Trophoblast cell (in vitro differentiated cells and primary cell): ENCODE measurements at regions not wholly inside any gene's neighbourhood (a gene's known extent, or its start where the extent isn't known, plus 50 kb on each side); places are given as distances from the start of the nearest gene placed in this dataset.

Experiments used
- DNase-seq, 2 donors: peaks; one replicate each; pipeline ENCODE4 v3.0.0-alpha.2; 2016
- H2AFZ ChIP-seq: 2 replicates; pipeline ENCODE4 v1.6.1; 2013; ENCODE audit warnings: low read length, moderate library complexity, mild to moderate bottlenecking; ENCODE audit not compliant: insufficient read depth, poor library complexity
- H2AK5ac ChIP-seq: 2 replicates; pipeline ENCODE4 v1.6.1; 2013; ENCODE audit warnings: mild to moderate bottlenecking, low read length
- H2BK120ac ChIP-seq: 2 replicates; pipeline ENCODE4 v1.6.1; 2013; ENCODE audit warnings: low read length, mild to moderate bottlenecking, moderate library complexity; ENCODE audit not compliant: insufficient read depth, poor library complexity
- H2BK12ac ChIP-seq: 2 replicates; pipeline ENCODE4 v1.6.1; 2013; ENCODE audit warnings: mild to moderate bottlenecking, low read length, moderate library complexity
- H2BK5ac ChIP-seq: 2 replicates; pipeline ENCODE4 v1.6.1; 2013; ENCODE audit warnings: low read length, low read depth, moderate library complexity, mild to moderate bottlenecking; ENCODE audit not compliant: poor library complexity
- H3K14ac ChIP-seq: 2 replicates; pipeline ENCODE4 v1.6.1; 2013; ENCODE audit warnings: mild to moderate bottlenecking, low read length
- H3K18ac ChIP-seq: 2 replicates; pipeline ENCODE4 v1.6.1; 2013; ENCODE audit warnings: mild to moderate bottlenecking, low read length
- H3K23ac ChIP-seq: 2 replicates; pipeline ENCODE4 v1.6.1; 2013; ENCODE audit warnings: low read length
- H3K27ac ChIP-seq: 2 replicates; pipeline ENCODE4 v1.5.1; 2013; ENCODE audit warnings: low read depth, mild to moderate bottlenecking, inconsistent platforms, low read length, moderate library complexity
- H3K27me3 ChIP-seq: 2 replicates; pipeline ENCODE4 v1.6.1; 2013; ENCODE audit warnings: inconsistent platforms, mild to moderate bottlenecking, low read length, moderate library complexity; ENCODE audit not compliant: insufficient read depth
- H3K36me3 ChIP-seq, 2 experiments: 1 replicate in 1 of 2; 2 replicates in 1 of 2; pipeline ENCODE4 v1.6.1; 2013; ENCODE audit warnings: low read length in 2 of 2, mild to moderate bottlenecking in 2 of 2, moderate library complexity in 1 of 2; ENCODE audit not compliant: insufficient read depth in 2 of 2, control insufficient read depth in 1 of 2
- H3K4ac ChIP-seq: 2 replicates; pipeline ENCODE4 v1.6.1; 2013; ENCODE audit warnings: low read depth, mild to moderate bottlenecking, low read length, moderate library complexity
- H3K4me1 ChIP-seq, 2 experiments: 1 replicate in 1 of 2; 2 replicates in 1 of 2; pipeline ENCODE4 v1.6.1; 2013; ENCODE audit warnings: low read length in 2 of 2, mild to moderate bottlenecking in 2 of 2, moderate library complexity in 1 of 2; ENCODE audit not compliant: insufficient read depth in 2 of 2, control insufficient read depth in 1 of 2
- H3K4me2 ChIP-seq: 2 replicates; pipeline ENCODE4 v1.6.1; 2013; ENCODE audit warnings: inconsistent platforms, mild to moderate bottlenecking, low read length, moderate library complexity
- H3K4me3 ChIP-seq: 2 replicates; pipeline ENCODE4 v1.5.1; 2013; ENCODE audit warnings: mild to moderate bottlenecking, low read depth, low read length, inconsistent platforms
- H3K79me1 ChIP-seq: one replicate; pipeline ENCODE4 v1.6.1; 2013; ENCODE audit warnings: low read length
- H3K79me2 ChIP-seq: 2 replicates; pipeline ENCODE4 v1.6.1; 2013; ENCODE audit warnings: low read length, mild to moderate bottlenecking; ENCODE audit not compliant: control insufficient read depth, insufficient read depth, poor library complexity
- H3K9ac ChIP-seq: 2 replicates; pipeline ENCODE4 v1.6.1; 2013; ENCODE audit warnings: mild to moderate bottlenecking, low read length
- H3K9me3 ChIP-seq: 2 replicates; pipeline ENCODE4 v1.6.1; 2013; ENCODE audit warnings: low read depth, mild to moderate bottlenecking, control low read depth, inconsistent platforms, low read length; ENCODE audit not compliant: insufficient read depth
- H4K12ac ChIP-seq: 2 replicates; pipeline ENCODE4 v1.6.1; 2013; ENCODE audit warnings: low read depth, mild to moderate bottlenecking, low read length, moderate library complexity
- H4K8ac ChIP-seq: 2 replicates; pipeline ENCODE4 v1.6.1; 2013; ENCODE audit warnings: low read depth, mild to moderate bottlenecking, low read length, moderate library complexity
- H4K91ac ChIP-seq: one replicate; pipeline ENCODE4 v1.6.1; 2013; ENCODE audit warnings: low read depth, mild to moderate bottlenecking, low read length, moderate library complexity
- WGBS: extraction: QIAGEN DNeasy Blood & Tissue Kit; methylation state at CpG from one replicate; pipeline ENCODE4 v1.1.7; 2013; ENCODE audit warnings: missing lambda C conversion rate; ENCODE audit not compliant: insufficient read length, insufficient coverage; ENCODE audit errors: extremely low coverage; 5-methylcytosine and 5-hydroxymethylcytosine counted together

DNA sequence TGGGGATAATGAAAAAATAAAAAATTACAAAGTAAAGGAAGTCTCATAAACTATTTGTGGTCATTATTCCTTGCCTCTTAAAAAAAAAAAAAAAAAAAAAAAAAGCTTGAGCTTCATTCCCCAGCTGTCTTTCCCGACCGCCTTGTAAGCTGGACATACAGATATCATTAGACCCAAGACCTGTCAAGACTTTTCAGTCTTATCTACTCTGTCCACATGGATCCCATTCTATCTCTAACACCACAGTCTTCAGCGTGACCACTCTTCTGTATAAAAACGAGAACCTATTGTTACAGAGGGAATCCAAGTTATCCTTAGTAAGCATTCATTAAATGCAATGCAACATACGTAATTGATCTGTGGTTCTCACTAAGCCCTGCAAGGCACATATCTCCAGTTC, 423.5 kb downstream of the MEI4 start:
- H2BK120ac ChIP-seq = no peak overlapping the region
- H4K91ac ChIP-seq = no peak overlapping the region
- no peak overlapping the region for H3K4me2 ChIP-seq
- H3K9ac ChIP-seq = no peak overlapping the region
- no peak overlapping the region for H4K8ac ChIP-seq
- no peak overlapping the region for H3K18ac ChIP-seq
- H2AFZ ChIP-seq = no peak overlapping the region
- H3K9me3 ChIP-seq = no peaks in the 10 kb centered on the region
- H3K36me3 ChIP-seq = no peaks in the 10 kb centered on the region
- no peak overlapping the region for H2BK12ac ChIP-seq
- H3K4me3 ChIP-seq = no peak overlapping the region
- no peak overlapping the region for H2BK5ac ChIP-seq
- no peak overlapping the region for H3K14ac ChIP-seq
- H4K12ac ChIP-seq = no peak overlapping the region
- H3K79me1 ChIP-seq = no peaks in the 10 kb centered on the region
- H3K79me2 ChIP-seq = no peaks in the 10 kb centered on the region
- no peak overlapping the region for H3K4ac ChIP-seq
- H3K4me1 ChIP-seq = no peaks in the 10 kb centered on the region
- no peak for DNase-seq
- no CpG with 5 or more reads among the region's 5 CpGs for WGBS
- no peak overlapping the region for H3K23ac ChIP-seq
- H2AK5ac ChIP-seq = no peak overlapping the region
- H3K27me3 ChIP-seq = no peaks in the 10 kb centered on the region
- H3K27ac ChIP-seq = no peak overlapping the region

DNA sequence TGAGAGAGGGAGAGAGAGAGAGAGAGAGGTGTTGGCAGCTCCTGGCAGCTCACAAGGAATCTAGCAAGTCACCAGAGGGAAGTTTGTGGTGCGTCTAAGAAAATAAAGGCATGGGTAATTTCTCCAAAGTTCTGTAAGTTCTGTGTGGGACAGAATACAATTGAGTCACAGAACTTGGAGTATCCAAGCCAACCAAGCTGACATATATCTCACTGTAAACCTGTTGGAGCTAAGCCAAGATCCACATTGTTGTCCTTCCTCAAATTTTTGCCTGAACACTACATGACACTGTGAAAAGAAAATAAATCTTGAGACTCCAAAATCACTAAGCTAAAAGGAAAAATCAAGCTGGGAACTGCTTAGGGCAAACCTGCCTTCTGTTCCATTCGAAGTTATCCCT, 436.7 kb downstream of the MEI4 start:
- H3K79me2 ChIP-seq = no peaks in the 10 kb centered on the region
- no peak overlapping the region for H3K14ac ChIP-seq
- no peak overlapping the region for H3K4me2 ChIP-seq
- no peak overlapping the region for H2BK12ac ChIP-seq
- no peaks in the 10 kb centered on the region for H3K27me3 ChIP-seq
- H3K79me1 ChIP-seq = no peaks in the 10 kb centered on the region
- H3K9ac ChIP-seq = no peak overlapping the region
- H4K8ac ChIP-seq = no peak overlapping the region
- H3K36me3 ChIP-seq = no peaks in the 10 kb centered on the region
- no peaks in the 10 kb centered on the region for H3K9me3 ChIP-seq
- H2BK120ac ChIP-seq = no peak overlapping the region
- DNase-seq = no peak
- H4K91ac ChIP-seq = no peak overlapping the region
- no peak overlapping the region for H3K18ac ChIP-seq
- no peak overlapping the region for H2BK5ac ChIP-seq
- H4K12ac ChIP-seq = no peak overlapping the region
- no peak overlapping the region for H3K4me3 ChIP-seq
- H2AFZ ChIP-seq = no peak overlapping the region
- H3K23ac ChIP-seq = no peak overlapping the region
- H2AK5ac ChIP-seq = no peak overlapping the region
- H3K4ac ChIP-seq = no peak overlapping the region
- H3K27ac ChIP-seq = no peak overlapping the region
- H3K4me1 ChIP-seq = no peaks in the 10 kb centered on the region
- no CpG with 5 or more reads among the region's 2 CpGs for WGBS

DNA sequence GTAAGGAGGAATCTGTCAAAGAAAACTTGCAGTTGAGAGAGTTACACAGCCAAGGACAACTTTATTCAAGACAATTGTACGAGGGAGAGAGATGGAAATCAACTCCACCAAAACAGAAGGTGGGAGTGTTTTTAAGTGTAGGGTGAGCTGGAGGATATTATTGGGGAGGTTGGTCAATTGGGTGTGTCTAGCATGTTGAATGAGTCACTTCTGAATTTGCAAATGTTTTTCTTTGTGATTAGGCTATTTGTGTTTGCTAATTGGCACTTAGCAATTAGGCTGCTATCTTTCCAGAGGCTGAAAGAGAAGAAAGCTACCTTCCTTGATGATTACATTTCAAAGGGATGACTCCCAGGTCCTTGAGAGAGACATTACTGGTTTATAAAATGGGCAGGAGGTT, 441.1 kb downstream of the MEI4 start:
- Histone ChIP-seq H3K23ac (no peak overlapping the region), H3K27ac (no peak overlapping the region), H2BK12ac (no peak overlapping the region), H4K8ac (no peak overlapping the region), H3K4ac (no peak overlapping the region), H3K14ac (no peak overlapping the region), H3K9me3 (no peaks in the 10 kb centered on the region), H3K4me2 (no peak overlapping the region), H2AK5ac (no peak overlapping the region), H2BK120ac (no peak overlapping the region), H3K36me3 (no peaks in the 10 kb centered on the region), H3K27me3 (no peaks in the 10 kb centered on the region), H3K4me3 (no peak overlapping the region), H4K12ac (no peak overlapping the region), H2BK5ac (no peak overlapping the region), H3K4me1 (no peaks in the 10 kb centered on the region), H4K91ac (no peak overlapping the region), H3K79me2 (no peaks in the 10 kb centered on the region), H3K9ac (no peak overlapping the region), H2AFZ (no peak overlapping the region), H3K18ac (no peak overlapping the region), H3K79me1 (no peaks in the 10 kb centered on the region)
- WGBS = no CpG with 5 or more reads among the region's 1 CpG
- no peak for DNase-seq

DNA sequence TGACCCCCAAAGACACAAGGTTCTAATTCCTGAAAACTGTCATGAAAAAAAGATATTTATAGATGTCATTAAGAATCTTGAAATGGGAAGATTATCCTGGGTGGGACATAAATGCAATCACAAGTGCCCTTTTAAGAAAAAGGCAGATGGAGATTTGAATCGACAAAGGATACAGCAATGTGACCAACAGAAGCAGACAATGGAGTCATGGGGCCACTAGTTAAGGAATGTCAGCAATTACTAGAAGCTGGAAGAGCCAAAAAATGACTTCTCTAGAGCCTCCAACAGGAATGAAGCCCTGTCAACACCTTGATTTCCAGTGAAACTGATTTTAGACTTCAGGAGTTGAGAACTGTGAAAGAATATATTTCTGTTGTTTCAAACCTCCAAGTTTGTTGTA, 448.5 kb downstream of the MEI4 start:
- Histone ChIP-seq H3K79me1 (no peaks in the 10 kb centered on the region), H3K27ac (no peak overlapping the region), H3K4me3 (no peak overlapping the region), H3K9ac (no peak overlapping the region), H3K79me2 (no peaks in the 10 kb centered on the region), H2BK5ac (no peak overlapping the region), H3K4ac (no peak overlapping the region), H3K14ac (no peak overlapping the region), H2BK12ac (no peak overlapping the region), H3K27me3 (no peaks in the 10 kb centered on the region), H3K4me1 (no peaks in the 10 kb centered on the region), H3K4me2 (no peak overlapping the region), H3K18ac (no peak overlapping the region), H4K12ac (no peak overlapping the region), H4K8ac (no peak overlapping the region), H4K91ac (no peak overlapping the region), H2BK120ac (no peak overlapping the region), H2AK5ac (no peak overlapping the region), H3K23ac (no peak overlapping the region), H2AFZ (no peak overlapping the region), H3K9me3 (peaks cover 2% of the 10 kb centered on the region), H3K36me3 (no peaks in the 10 kb centered on the region)
- no CpG with 5 or more reads among the region's 1 CpG for WGBS
- DNase-seq = no peak

DNA sequence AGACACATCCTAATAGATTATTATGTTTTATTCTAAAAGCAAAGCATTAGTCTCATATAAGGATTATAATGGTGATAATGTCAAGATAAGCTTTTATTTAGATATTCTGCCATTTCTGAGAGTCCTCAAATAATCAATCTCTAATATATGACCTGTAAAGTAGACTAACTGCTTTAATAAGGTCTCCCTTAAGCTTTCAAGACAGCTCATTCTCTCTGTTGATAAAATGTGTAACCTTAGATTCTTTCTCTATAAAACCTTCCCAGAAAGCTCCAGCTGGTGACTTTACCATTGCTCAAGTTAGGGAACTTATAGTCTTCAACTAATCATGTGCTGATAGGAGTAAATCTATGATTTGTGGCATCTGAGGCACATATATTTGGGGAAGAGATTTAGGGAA, 457.8 kb downstream of the MEI4 start:
- no peak overlapping the region for H4K12ac ChIP-seq
- H3K79me2 ChIP-seq = no peaks in the 10 kb centered on the region
- no peaks in the 10 kb centered on the region for H3K27me3 ChIP-seq
- H2BK12ac ChIP-seq = no peak overlapping the region
- H2AK5ac ChIP-seq = no peak overlapping the region
- no peak overlapping the region for H3K9ac ChIP-seq
- no peak overlapping the region for H3K23ac ChIP-seq
- DNase-seq = no peak
- no peak overlapping the region for H3K4ac ChIP-seq
- H3K4me3 ChIP-seq = no peak overlapping the region
- no peak overlapping the region for H3K4me2 ChIP-seq
- H3K9me3 ChIP-seq = no peaks in the 10 kb centered on the region
- H3K4me1 ChIP-seq = no peaks in the 10 kb centered on the region
- no peak overlapping the region for H2BK120ac ChIP-seq
- H2BK5ac ChIP-seq = no peak overlapping the region
- H3K27ac ChIP-seq = no peak overlapping the region
- no peak overlapping the region for H2AFZ ChIP-seq
- no peak overlapping the region for H3K14ac ChIP-seq
- H3K18ac ChIP-seq = no peak overlapping the region
- no peak overlapping the region for H4K8ac ChIP-seq
- no peaks in the 10 kb centered on the region for H3K36me3 ChIP-seq
- no peaks in the 10 kb centered on the region for H3K79me1 ChIP-seq
- no peak overlapping the region for H4K91ac ChIP-seq
